ENCODE measurements at regions not wholly inside any gene's neighbourhood (a gene's known extent, or its start where the extent isn't known, plus 50 kb on each side); places are given as distances from the start of the nearest gene placed in this dataset.

DNA sequence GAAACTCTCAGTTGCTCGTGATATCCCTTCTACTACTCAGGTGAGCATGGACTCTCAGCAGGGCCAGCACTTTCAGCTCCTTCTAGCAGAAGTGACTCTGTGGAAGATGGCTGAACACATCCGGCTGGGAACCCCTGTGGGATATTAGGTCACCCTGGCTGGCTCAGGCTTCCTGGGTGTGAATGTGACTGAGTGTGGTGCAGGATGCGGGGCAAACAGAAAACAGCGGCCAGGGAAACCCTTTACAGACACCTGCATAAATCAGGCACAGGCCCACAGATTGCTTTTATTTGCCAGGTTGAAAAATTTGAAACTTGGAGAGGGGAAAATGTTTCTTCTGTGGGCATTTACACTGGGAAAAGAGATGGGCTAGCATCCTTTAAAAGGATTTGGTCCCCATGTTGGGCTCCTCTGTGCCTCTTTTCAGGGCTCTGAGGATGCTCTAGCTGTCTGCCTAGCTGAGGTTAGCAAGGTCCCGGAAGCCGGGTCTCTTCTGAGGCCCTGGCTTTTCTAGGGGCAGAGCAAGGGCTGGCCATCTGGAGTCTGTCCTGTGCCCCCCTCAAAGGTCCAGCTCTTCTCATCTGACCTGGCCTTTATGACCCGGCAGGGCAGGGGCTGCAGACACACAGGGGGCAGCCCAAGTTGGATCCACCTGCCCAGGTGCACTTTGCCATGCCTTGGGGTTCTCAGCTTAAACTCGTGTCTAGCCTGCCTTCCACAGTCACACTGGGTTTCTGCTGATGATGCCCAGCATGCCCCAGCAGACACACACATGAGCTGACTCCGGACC lies 243.0 kb downstream of the SIPA1L2 start:
- TF ChIP-seq, protein P1, sequence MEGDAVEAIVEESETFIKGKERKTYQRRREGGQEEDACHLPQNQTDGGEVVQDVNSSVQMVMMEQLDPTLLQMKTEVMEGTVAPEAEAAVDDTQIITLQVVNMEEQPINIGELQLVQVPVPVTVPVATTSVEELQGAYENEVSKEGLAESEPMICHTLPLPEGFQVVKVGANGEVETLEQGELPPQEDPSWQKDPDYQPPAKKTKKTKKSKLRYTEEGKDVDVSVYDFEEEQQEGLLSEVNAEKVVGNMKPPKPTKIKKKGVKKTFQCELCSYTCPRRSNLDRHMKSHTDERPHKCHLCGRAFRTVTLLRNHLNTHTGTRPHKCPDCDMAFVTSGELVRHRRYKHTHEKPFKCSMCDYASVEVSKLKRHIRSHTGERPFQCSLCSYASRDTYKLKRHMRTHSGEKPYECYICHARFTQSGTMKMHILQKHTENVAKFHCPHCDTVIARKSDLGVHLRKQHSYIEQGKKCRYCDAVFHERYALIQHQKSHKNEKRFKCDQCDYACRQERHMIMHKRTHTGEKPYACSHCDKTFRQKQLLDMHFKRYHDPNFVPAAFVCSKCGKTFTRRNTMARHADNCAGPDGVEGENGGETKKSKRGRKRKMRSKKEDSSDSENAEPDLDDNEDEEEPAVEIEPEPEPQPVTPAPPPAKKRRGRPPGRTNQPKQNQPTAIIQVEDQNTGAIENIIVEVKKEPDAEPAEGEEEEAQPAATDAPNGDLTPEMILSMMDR (IDR thresholded peaks at IDR 0.05; ENCODE audit: low read depth, low read length): no peak
- H3K4me3 ChIP-seq (ENCODE audit: low read depth, low read length): no peak overlapping the region

GRCh38 chr1:232386294-232386693 lies 243.6 kb downstream of the SIPA1L2 start:
- H3K4me3 ChIP-seq (ENCODE audit: low read depth, low read length): no peak overlapping the region
- TF ChIP-seq, protein P1 (IDR thresholded peaks at IDR 0.05; ENCODE audit: low read depth, low read length): no peak

GRCh38 chr1:232385221-232385620 lies 244.7 kb downstream of the SIPA1L2 start:
- no peak overlapping the region for H3K4me3 ChIP-seq (ENCODE audit: low read depth, low read length)
- TF ChIP-seq, protein P1 (IDR thresholded peaks at IDR 0.05; ENCODE audit: low read depth, low read length): no peak

GRCh38 chr1:232384171-232384883 lies 245.6 kb downstream of the SIPA1L2 start:
- no peak overlapping the region for H3K4me3 ChIP-seq (ENCODE audit: low read depth, low read length)
- TF ChIP-seq, protein P1 (IDR thresholded peaks at IDR 0.05; ENCODE audit: low read depth, low read length): no peak

- TF ChIP-seq, protein P1 (IDR thresholded peaks at IDR 0.05; ENCODE audit: low read depth, low read length): no peak
- H3K4me3 ChIP-seq (ENCODE audit: low read depth, low read length): no peak overlapping the region
Measured at GRCh38 chr1:232383455-232384123, 246.3 kb downstream of the SIPA1L2 start.

- TF ChIP-seq, protein P1 (IDR thresholded peaks at IDR 0.05; ENCODE audit: low read depth, low read length): no peak
Measured at GRCh38 chr1:232382671-232383070, 247.3 kb downstream of the SIPA1L2 start.

More at GRCh38 chr1:232382671-232383070, 247.3 kb downstream of the SIPA1L2 start:
- H3K4me3 ChIP-seq (ENCODE audit: low read depth, low read length): no peak overlapping the region

All from WI38 (cell line).